ENCODE measurements at regions not wholly inside any gene's neighbourhood (a gene's known extent, or its start where the extent isn't known, plus 50 kb on each side); places are given as distances from the start of the nearest gene placed in this dataset.
"Not testable (repeated sequence)": the region's sequence is repeated elsewhere in the genome, so short reads cannot be mapped to it uniquely, and the experiment has no call there.

DNA sequence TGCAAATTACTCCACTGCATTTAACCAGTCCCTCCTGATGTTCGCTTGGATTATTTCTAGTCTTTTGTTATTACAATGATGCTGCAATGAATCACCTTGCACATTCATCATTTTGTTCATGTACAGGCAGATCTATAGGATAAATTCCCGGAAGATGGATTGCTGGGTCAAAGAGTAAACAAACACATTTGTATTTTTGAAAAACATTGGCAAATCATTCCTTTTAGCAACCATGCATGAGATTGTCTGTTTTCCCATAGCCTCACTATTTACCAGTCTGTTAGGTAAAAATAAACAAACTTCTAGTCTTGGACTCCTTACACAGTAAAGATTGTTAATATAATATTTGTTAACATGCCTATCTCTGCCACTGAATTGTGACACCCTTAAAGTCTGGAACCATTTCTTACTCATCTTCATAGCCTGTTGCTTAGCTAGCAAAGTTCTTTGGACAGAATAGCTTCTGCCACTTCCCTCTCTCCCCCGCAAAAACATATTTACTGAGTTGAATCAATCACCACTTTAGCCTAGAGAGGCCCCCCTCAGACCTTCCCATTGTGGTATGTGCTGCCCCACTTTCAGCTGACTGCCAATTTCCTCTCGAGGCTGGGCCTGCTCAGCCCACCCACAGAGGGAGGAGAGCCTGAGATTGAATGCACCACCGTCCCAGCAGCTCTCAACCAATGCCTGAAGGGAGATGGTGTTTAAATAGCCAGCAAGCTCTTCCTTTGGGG is 108.4 kb upstream of the ATXN3L start:
- no peak for DNase-seq (ENCODE audit: low read depth in 2 of 2)

DNA sequence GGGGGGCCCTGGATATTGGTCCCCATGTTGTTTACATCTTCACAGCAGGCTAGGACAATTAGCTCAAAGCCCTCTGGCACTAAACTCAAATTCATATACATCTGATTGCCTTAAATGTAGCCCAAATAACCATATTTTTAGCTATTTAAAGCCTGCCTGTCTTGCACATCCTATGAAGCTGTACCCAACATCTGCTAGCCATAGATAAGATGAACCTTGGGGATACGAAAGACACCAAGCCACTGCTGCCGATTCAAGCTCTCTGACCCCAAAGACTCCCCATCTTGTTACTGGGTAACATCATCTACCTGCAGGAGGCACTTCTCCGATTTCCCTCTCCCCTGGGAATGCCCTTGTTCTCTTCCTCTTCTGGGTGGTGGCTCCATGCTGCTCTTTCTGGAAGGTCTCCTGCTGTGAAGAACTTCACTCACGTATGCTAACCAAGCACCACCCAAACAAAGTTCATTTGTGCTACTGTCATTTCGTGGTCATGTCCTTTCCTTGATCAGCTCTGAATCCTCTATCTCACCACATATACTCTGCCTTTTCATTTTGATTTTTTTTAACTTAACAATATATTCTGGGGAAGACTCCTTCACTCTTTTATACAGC is 107.7 kb upstream of the ATXN3L start:
- DNase-seq (ENCODE audit: low read depth in 2 of 2) = no peak

DNA sequence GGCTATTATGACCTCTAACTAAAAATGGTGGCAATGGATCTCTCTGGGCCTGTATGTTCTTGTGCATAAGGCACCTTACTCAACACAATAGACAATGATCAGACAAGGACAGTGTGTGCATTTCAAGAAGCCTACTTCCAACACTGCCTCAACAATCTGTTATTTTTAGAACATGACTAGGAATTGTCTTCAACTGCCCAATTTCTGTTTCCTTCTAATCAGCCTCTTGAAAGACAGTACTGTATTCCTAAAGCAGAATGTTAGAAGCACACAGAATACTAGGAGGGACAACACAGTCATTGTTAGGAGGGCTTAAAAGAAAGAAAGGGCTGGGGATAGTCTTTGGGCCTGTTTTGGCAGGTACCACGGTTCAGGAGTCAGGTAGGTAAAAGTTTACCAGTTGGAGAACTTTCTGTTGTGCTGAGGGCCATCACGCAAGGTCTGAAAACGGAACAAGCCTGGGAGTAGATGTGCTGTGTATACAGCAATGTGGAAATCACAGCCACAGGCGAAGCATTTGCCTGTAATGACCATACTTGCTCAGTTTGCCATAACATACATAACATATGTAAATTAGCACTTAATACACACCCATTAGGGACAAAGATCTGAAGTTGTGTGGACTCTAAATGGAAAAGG is 100.8 kb upstream of the ATXN3L start:
- DNase-seq (ENCODE audit: low read depth in 2 of 2) = no peak

DNA sequence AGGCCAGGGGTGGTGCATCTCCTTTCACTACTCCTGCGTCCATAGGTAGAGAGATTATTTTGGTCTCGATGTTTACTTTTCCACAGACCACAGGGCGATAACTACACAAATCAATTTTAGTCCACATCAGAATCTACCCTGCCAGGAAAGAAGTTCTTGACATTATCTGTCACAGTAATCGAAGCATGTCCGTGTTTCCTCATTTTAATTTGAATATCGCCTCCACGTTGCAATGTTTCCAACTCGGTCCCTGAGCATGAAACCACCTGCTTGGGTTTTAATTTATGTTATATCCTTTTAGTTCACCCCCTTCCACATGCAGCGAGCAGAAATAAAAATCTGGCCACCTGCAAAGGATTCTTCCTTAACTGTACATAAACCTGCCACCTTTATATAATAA is 100.1 kb upstream of the ATXN3L start:
- no peak for DNase-seq (ENCODE audit: low read depth in 2 of 2)

DNA sequence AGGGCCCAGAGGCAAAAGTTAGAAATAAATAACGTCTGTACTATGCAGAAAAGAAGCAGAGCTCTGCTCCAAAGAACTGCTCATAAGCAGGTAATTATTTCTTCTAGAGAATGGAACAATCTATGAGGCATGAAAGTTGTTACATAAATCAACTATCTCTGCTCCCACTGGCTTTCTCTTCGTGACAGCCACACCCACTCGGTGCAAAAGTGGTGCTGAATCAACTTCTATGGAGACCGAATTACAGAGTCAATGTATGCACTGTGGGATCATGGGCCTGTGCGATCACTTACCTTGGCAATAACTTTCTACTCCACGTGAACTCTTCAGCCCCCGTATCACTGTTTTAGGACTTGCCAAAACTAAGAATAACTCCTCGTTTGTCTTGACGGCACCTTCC is 99.4 kb upstream of the ATXN3L start:
- no peak for DNase-seq (ENCODE audit: low read depth in 2 of 2)

DNA sequence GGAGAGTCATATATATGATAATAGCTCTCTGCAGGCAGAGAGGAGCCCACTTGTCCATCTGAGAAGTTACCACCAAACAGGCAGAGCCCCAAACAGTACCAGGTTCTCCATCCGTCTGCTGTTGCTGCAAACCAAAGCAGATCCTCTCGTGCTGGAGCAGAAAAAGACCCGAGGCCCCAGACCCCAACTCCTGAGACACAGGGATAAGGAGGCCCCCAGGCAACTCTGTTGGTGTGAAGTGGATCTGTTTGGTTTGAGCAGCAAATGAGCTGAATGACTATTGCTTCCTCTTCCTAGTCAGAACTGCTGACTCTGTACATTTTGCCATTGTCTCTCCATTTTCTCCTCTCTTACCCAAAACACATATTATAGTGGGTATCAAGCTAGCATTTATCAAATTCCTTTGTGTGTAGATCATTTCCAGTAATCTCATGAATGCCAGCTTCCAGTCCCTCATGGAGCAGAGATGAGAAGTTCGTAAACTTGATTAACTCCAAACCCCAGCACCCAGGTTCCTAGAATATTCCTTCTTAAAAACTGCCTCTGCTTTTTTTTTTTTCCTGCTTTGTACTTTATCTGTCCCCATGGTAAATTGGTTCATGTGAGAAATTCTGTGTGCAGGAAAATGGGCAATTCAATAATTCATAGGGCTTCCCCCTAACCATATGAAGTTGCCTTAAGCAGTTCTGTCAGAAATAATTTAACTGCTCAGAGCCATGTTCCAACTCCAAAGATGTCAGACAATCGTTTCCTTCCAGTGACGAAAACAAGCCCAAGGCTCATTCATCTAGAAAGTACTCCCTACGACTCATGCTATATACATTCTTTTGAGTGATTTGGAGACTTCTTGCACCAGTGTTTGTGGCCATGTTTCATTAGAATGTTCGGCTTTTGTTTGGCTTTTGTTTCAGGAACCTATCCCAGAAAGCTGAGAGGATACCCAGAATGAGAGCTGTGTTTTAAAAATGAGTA is 98.6 kb upstream of the ATXN3L start:
- DNase-seq (ENCODE audit: low read depth in 2 of 2) = no peak

DNA sequence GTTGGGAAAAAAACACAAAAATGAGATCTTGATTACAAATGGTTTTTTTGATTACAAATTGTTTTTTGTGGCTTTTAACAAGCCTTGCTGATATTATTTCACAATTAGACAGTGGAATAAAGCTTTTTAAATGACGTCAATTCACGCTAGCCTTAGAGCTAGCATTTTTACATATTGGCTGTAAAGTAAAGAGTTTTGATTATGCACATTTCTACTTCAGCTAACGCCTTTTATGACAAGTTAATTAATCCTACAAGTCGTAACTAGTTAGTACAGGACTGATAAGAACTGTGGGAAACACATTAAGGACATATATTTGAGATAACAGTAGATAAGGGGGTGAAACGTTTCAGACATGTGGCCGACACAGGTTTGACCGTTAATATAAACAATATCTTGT is 95.7 kb upstream of the ATXN3L start:
- no peak for DNase-seq (ENCODE audit: low read depth in 2 of 2)

DNA sequence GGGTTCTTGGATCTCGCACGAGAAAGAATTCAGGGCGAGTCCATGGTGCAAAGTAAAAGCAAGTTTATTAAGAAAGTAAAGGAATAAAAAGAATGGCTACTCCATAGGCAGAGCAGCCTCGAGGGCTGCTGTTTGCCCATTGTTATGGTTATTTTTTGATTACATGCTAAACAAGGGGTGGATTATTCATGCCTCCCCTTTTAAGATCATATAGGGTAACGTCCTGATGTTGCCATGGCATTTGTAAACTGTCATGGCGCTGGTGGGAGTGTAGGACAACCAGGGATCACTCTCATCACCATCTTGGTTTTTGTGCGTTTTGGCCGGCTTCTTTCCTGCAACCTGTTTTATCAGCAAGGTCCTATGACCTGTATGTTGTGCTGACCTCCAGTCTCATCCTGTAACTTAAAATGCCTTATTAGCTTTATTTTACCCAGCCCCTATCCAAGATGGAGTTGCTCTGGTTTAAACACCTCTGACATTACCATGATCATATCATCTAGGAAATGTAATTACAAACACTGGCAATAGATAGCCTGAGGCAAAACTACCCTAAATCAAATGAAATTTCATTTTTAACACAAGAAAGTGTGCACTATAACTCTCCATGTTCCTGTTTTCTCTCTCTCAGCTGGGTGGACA is 94.3 kb upstream of the ATXN3L start:
- DNase-seq (ENCODE audit: low read depth in 2 of 2) = no peak

DNA sequence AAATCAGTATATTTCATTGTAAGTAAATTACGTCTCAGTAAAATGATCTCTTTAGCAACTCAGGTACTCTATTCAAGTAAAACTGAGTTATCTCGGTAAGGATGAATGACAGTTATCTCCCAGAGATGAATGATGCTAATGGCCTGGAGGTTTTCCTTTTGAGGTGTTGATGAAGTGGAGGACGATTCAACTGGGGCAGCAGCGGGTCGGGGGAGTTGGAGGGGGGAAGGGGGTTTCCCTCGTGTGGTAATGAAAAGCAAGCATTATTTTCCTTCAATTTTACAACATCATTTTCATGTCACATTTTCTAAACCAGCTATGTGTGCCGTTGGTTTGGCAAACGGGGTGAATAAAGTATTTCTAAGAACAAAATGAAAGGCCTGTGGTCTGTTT is 92.4 kb upstream of the ATXN3L start:
- DNase-seq (ENCODE audit: low read depth in 2 of 2) = no peak

DNA sequence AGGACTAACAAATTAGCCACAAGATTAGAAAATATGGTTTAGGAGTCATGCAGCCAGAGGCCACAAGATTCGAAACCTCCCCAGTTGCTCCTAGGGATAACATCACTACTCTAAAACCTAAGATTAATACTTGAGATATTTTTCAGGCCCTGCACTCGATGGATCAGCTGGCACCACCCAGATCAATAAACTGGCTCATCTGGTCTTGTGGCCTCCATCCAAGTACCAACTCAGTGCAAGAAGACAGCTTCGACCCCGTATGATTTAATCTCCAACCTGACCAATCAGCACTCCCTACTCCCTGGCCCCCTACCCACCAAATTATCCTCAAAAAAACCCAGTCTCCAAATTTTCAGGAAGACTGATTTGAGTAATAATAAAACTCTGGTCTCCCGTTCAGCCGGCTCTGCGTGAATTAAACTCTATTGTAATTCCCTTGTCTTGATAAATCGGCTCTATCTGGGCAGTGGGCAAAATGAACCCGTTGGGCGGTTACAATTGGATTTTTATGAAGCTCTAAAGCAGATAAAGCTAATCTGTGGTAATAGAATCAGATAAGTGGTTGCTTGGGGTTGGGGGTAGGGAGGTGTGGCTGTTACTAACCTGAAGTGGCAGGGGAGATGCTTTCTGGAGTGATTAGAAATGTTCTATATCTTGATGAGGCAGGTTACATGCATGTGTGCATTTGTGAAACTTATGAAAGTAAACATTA is 91.8 kb upstream of the ATXN3L start:
- no peak for DNase-seq (ENCODE audit: low read depth in 2 of 2)

DNA sequence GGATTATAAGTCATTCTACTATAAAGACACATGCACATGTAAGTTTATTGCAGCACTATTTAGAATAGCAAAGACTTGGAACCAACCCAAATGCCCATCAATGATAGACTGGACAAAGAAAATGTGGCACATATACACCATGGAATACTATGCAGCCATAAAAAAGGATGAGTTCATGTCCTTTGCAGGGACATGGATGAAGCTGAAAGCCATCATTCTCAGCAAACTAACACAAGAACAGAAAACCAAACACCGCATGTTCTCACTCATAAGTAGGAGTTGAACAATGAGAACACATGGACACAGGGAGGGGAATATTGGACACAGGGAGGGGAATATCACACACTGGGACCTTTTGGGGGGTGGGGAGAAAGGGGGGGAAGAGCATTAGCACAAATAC is 88.7 kb upstream of the ATXN3L start:
- not testable (repeated sequence) for DNase-seq (ENCODE audit: low read depth in 2 of 2)

DNA sequence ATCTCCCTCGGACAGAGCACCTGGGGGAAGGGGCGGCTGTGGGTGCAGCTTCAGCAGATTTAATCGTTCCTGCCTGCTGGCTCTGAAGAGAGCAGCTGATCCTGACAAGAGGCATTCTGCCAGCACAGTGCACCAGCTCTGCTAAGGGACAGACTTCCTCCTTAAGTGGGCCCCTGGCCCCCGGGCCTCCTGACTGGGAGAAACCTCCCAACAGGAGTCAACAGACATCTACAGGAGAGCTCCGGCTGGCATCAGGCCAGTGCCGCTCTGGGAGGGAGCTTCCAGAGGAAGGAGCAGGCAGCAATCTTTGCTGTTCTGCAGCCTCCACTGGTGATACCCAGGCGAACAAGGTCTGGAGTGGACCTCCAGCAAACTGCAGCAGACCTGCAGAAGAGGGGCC is 84.9 kb upstream of the ATXN3L start:
- not testable (repeated sequence) for DNase-seq (ENCODE audit: low read depth in 2 of 2)

DNA sequence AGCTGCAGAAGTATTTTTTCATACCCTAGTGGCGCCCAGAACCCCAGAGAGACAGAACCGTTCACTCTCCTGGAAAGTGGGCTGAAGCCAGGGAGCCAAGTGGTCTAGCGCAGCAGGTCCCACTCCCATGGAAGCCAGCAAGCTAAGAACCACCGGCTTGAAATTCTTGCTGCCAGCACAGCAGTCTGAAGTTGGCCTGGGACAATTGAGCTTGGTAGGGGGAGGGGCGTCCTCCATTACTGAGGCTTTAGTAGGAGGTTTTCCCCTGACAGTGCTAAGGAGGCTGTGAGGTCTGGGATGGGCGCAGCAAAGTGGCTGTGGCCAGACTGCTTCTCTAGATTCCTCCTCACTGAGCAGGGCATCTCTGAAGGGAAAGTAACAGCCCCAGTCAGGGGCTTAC is 84.5 kb upstream of the ATXN3L start:
- DNase-seq (ENCODE audit: low read depth in 2 of 2) = no peak

DNA sequence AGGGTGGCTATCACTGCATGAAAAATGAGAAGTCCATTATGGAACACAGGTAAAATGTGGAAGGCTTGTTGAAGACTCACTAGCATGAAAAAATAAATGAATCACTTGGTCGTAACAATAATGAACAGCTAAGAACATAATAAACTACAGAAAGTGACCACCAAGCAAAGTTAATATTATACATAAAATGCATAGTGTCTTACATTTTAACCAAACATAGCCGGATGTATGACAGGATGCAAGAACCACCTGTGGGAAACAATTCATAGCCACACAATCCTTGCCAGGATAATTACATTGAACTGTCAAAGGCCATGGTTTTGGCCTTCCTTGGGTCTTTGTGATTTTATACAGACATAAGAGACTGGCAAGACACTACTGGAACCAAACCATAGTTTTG is 81.9 kb upstream of the ATXN3L start:
- no peak for DNase-seq (ENCODE audit: low read depth in 2 of 2)

DNA sequence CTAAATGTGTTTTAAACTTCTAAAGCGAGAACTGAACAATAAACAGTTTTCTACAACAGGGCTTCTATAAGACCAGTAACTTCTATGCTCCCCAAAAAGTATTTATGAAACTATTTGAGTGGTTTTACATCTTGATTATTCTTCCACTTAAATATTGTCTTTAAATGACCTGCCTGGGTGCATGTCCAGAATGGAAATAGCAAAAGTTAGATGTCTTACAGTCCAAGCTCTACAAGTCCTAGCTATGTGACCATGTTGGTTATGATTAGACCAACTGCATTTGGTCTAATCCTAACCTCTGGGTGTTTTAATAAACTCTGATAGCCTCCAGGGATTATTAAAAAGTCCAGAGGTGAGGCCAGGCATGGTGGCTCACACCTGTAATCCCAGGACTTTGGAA is 79.0 kb upstream of the ATXN3L start:
- DNase-seq (ENCODE audit: low read depth in 2 of 2) = no peak

DNA sequence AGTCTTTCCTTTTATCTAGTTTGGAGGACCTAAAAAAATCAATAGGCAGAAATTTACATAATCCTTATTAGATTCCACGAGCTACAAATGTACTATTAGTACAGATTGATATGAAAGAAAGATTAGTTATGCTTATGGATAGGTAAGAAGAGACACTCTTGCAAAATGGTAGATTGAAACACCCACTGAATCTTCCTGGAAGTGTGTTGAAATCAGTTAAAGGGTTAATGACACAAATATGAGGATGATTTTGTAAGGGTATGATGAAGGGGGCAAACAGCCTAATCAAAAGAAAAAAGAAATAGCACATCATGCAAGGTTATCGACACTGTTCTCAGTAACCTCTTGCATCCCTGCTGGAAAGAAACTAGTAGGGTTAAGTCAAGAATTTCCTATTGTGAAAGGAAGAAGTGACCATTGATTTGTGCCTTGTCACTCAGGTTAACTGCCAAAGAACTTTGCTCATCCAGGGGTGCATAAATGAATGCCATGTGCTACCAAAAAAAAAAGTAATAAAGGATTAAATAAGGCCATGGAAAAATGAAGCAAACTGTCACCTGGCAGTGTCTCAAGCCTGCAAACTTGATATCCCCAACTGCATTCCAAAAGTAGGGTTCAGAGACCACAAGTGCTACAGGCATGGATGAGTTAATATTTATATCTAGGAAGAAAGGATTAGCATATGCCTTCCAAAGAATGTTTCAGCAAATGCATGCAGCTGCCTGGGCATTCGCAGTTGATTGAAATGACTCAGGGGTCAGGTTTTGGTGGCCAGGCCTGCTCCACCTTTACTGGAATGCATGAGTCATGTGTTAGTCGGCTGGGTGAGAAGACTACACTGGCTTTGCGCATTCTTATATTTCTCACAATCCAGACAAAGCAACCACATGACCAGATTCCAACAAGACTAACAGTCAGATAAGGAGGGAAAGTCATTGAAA is 78.3 kb upstream of the ATXN3L start:
- no peak for DNase-seq (ENCODE audit: low read depth in 2 of 2)

DNA sequence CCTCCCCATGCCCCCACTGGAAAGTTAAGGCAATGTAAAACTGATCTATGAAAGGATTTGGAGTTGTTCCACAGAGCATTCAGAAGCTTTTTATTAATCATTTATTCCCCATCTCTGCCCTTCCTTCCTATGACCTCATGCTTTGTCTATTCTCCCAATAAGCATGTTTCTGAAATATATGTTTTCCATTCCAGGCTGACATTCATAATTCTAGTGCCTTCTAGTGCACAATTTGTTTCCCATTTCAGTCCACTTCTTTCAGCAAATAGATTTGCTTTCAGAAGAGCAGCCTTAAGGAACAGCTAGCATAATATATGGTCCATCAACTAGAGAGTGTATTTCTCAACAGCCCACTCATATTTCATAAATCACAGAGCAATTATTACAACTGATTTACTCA is 77.1 kb upstream of the ATXN3L start:
- no peak for DNase-seq (ENCODE audit: low read depth in 2 of 2)

DNA sequence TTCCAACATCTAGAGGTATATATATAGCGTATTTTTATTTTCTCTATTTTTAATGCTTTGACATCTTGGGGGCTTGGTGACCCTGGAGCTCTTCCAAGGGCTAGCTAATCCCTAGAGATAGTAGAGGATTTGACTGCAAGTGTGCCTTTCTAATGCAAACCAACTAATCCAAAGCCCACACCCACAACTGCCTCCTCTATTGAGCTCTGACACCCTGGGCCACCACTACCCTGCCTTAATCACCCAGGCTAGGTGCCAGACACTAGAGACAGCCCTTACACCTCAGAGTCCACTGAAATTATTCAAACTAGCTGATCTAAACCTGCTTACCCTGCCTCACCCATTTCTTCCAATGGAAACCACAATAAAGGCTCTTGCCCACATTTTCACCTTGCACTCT is 69.6 kb upstream of the ATXN3L start:
- DNase-seq (ENCODE audit: low read depth in 2 of 2) = no peak

DNA sequence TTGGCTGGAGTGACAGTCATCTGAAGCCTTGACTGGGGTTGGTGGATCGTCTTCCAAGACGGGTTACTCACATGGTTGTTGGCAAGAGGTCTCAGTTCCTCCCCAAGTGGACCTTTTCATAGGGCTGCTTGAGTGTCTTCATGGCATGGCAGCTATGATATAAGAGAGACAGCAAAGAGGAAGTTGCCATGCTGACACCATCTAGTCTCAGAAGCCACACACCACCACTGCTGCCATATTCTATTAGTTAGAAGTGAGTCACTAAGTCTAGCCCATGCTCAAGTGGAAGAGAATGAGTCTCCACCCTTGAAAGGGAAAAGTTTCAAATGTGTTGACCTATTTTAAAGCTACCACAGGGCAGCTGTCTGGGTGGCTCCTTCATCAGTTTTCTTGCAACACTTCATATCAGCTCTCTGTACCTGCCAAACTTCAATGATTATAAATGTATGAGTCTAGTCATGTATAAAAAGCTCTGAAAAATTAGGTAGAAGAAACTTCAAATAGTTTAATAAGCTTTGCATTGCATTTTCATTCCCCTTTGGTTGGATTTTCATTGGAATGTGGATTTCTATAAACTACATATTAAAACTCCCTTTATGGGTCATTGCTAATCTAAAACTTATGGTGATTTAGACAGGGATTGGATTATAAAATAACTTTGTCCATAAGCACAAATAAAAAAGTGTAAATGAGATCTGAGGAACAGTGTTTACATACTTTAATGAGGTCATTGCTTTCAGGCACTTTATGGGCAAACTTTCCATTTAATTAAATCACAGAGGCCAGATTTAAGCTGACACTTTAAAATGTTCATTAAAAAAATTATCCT is 68.0 kb upstream of the ATXN3L start:
- DNase-seq (ENCODE audit: low read depth in 2 of 2) = no peak
